B cell (primary cell): ENCODE measurements at regions not wholly inside any gene's neighbourhood (a gene's known extent, or its start where the extent isn't known, plus 50 kb on each side); places are given as distances from the start of the nearest gene placed in this dataset.

ENCODE experiments used
- ATAC-seq: fragments of 200-7000 bp; cut with Tn5 transposase; one replicate; pipeline ENCODE4 v1.10.0; 2021; ENCODE audit warnings: low read depth, mild to moderate bottlenecking, moderate number of reproducible peaks, moderate library complexity
- CTCF ChIA-PET: fragments of 350-600 bp; sonication (Branson Sonifier 250); formaldehyde crosslinking; loops from one replicate; lab custom pipeline; 2021; ENCODE audit warnings: antibody characterized with exemption, inconsistent platforms; lab: Charles Lee
- POLR2A ChIA-PET: fragments of 350-600 bp; sonication (Branson Sonifier 250); formaldehyde crosslinking; loops from one replicate; lab custom pipeline; 2021; ENCODE audit warnings: antibody characterized with exemption; lab: Charles Lee
- DNase-seq: peaks from one replicate; pipeline ENCODE4 v3.0.0; 2013
- H2AFZ ChIP-seq: 2 replicates; pipeline ENCODE4 v1.6.1; 2012; ENCODE audit warnings: mild to moderate bottlenecking, low read depth, low read length; ENCODE audit not compliant: insufficient read depth, poor library complexity, severe bottlenecking
- H3K27ac ChIP-seq, 2 donors: 1 replicate in 1 of 2; 2 replicates in 1 of 2; pipeline ENCODE4 v1.5.1; 2012 to 2013; ENCODE audit warnings: low read length in 2 of 2, mild to moderate bottlenecking in 2 of 2, moderate library complexity in 1 of 2
- H3K27me3 ChIP-seq, 4 experiments: fragments of 200-600 bp in 1 of 4; sonication (generic) in 1 of 4; replicated peaks in 1 of 4; 1 replicate in 2 of 4; 2 replicates in 2 of 4; pipeline versions ENCODE4 v1.6.1 to v1.7.0; 2013 to 2016; ENCODE audit warnings: low read length in 3 of 4, mild to moderate bottlenecking in 2 of 4, mixed read lengths in 1 of 4, moderate library complexity in 1 of 4; ENCODE audit not compliant: insufficient read depth in 4 of 4, control insufficient read depth in 3 of 4; ENCODE audit errors: control extremely low read depth in 1 of 4
- H3K36me3 ChIP-seq, 2 experiments: replicated peaks in 1 of 2; 1 replicate in 1 of 2; 2 replicates in 1 of 2; pipeline versions ENCODE4 v1.6.1 to v1.7.1; 2013; ENCODE audit warnings: low read length in 1 of 2; ENCODE audit not compliant: insufficient read depth in 2 of 2, control insufficient read depth in 1 of 2; ENCODE audit errors: control extremely low read depth in 1 of 2, extremely low read depth in 1 of 2
- H3K4me1 ChIP-seq, 2 donors: fragments of 200-600 bp in 1 of 2; sonication (generic) in 1 of 2; 1 replicate in 1 of 2; 2 replicates in 1 of 2; pipeline versions ENCODE4 v1.5.1 to v1.6.1; 2013 to 2017; ENCODE audit warnings: low read length in 2 of 2; ENCODE audit not compliant: control insufficient read depth in 2 of 2, insufficient read depth in 2 of 2
- H3K4me2 ChIP-seq: replicated peaks from 2 replicates; pipeline ENCODE3; 2012; ENCODE audit warnings: mild to moderate bottlenecking, low read depth, low read length; ENCODE audit not compliant: poor library complexity, severe bottlenecking
- H3K4me3 ChIP-seq, 5 experiments: fragments of 200-600 bp in 1 of 5; sonication (generic) in 1 of 5; 1 replicate in 3 of 5; 2 replicates in 2 of 5; pipeline versions ENCODE4 v1.5.1 to v1.7.0; 2011 to 2016; ENCODE audit warnings: low read length in 4 of 5, mild to moderate bottlenecking in 4 of 5, low read depth in 2 of 5, control low read depth in 1 of 5, moderate library complexity in 1 of 5; ENCODE audit not compliant: insufficient read depth in 1 of 5; ENCODE audit errors: control extremely low read depth in 1 of 5, extremely low read depth in 1 of 5
- H3K79me2 ChIP-seq: fragments of 200-600 bp; sonication (generic); one replicate; pipeline ENCODE4 v1.6.0; 2016; ENCODE audit warnings: low read length; ENCODE audit not compliant: control insufficient read depth, insufficient read depth
- H3K9ac ChIP-seq: fragments of 200-600 bp; sonication (generic); 2 replicates; pipeline ENCODE4 v1.6.1; 2017; ENCODE audit warnings: mild to moderate bottlenecking, low read length, moderate library complexity
- H3K9me3 ChIP-seq, 3 donors: one replicate each; pipeline versions ENCODE4 v1.6.1 to v1.7.1; 2013; ENCODE audit warnings: low read length in 2 of 3; ENCODE audit not compliant: control insufficient read depth in 2 of 3, insufficient read depth in 1 of 3; ENCODE audit errors: control extremely low read depth in 1 of 3
- H4K20me1 ChIP-seq: 2 replicates; pipeline ENCODE4 v1.6.0; 2012; ENCODE audit warnings: mild to moderate bottlenecking, low read length; ENCODE audit not compliant: insufficient read depth, control insufficient read depth, poor library complexity, severe bottlenecking
- H3K27ac Mint-ChIP-seq: one replicate; pipeline ENCODE4 v1.8.0; 2021; ENCODE audit warnings: mixed read lengths
- H3K27me3 Mint-ChIP-seq: one replicate; pipeline ENCODE4 v1.8.0; 2021; ENCODE audit warnings: mixed read lengths
- H3K4me1 Mint-ChIP-seq: one replicate; pipeline ENCODE4 v1.8.0; 2021; ENCODE audit warnings: mixed read lengths
- H3K4me3 Mint-ChIP-seq: one replicate; pipeline ENCODE4 v1.8.0; 2021; ENCODE audit warnings: mixed read lengths
- H3K9me3 Mint-ChIP-seq: one replicate; pipeline ENCODE4 v1.8.0; 2022; ENCODE audit warnings: mixed read lengths; ENCODE audit not compliant: insufficient read depth
- EZH2 ChIP-seq: IDR thresholded peaks from 2 replicates; pipeline ENCODE4 v1.6.1; 2012; ENCODE audit warnings: borderline replicate concordance, low read depth, mild to moderate bottlenecking, moderate library complexity, low read length; ENCODE audit not compliant: insufficient read depth, poor library complexity, severe bottlenecking
- WGBS: methylation state at CpG from one replicate; pipeline ENCODE4 v1.1.5; 2013; ENCODE audit warnings: missing lambda C conversion rate; ENCODE audit not compliant: insufficient coverage; 5-methylcytosine and 5-hydroxymethylcytosine counted together
- intact Hi-C: fragments of 100-400 bp; cut with micrococcal nuclease; formaldehyde crosslinking; loops from one replicate; pipeline ENCODE4 v1.10.0; 2022
- TF ChIP-seq, protein P1 (sequence below): fragments of 200-600 bp; IDR thresholded peaks from one replicate; pipeline ENCODE4 v1.8.0; 2022; ENCODE audit warnings: antibody characterized with exemption, mild to moderate bottlenecking

DNA sequence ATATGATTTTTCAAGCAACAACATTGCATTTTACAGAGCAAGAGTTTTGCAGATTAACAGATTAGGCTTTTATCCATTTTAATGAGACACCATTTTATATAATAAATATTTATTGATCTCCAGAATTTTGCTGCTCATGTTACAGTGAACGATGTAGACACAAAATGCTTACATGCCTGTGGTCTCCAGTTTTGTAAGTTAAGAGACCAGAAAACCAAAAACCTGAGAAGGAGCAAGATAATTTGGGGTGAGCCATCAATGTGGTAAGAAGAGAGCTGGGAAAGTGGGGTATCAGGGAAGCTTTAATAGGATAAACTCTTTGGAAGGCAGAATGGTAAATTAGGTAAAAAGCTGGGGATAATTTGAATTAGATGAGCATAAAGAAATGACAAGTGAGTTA lies 2100.5 kb upstream of the PCDH20 start:
- no peak overlapping the region for H3K4me3 ChIP-seq
- H3K9me3 ChIP-seq, result peaks cover 0 to 7% (median 0%) of the 10 kb centered on the region in 3 donors
- H2AFZ ChIP-seq, result no peak overlapping the region
- Mint-ChIP-seq H3K9me3 (peaks cover 2% of the 10 kb centered on the region), H3K4me3 (no peak overlapping the region), H3K27ac (no peak overlapping the region), H3K27me3 (no peaks in the 10 kb centered on the region), H3K4me1 (no peaks in the 10 kb centered on the region)
- ATAC-seq (no peak), DNase-seq (no peak)
- H4K20me1 ChIP-seq, result no peaks in the 10 kb centered on the region
- H3K79me2 ChIP-seq, result no peaks in the 10 kb centered on the region
- ChIA-PET CTCF (no interaction called here), POLR2A (no interaction called here)
- no peak overlapping the region for H3K27ac ChIP-seq
- no peak overlapping the region for H3K4me2 ChIP-seq
- intact Hi-C loops, result no loop called here
- no peaks in the 10 kb centered on the region for H3K4me1 ChIP-seq
- no peaks in the 10 kb centered on the region for H3K36me3 ChIP-seq
- WGBS, result 100% methylated on average over 1 of the region's 1 CpG
- H3K9ac ChIP-seq, result no peak overlapping the region
- TF ChIP-seq, protein P1, sequence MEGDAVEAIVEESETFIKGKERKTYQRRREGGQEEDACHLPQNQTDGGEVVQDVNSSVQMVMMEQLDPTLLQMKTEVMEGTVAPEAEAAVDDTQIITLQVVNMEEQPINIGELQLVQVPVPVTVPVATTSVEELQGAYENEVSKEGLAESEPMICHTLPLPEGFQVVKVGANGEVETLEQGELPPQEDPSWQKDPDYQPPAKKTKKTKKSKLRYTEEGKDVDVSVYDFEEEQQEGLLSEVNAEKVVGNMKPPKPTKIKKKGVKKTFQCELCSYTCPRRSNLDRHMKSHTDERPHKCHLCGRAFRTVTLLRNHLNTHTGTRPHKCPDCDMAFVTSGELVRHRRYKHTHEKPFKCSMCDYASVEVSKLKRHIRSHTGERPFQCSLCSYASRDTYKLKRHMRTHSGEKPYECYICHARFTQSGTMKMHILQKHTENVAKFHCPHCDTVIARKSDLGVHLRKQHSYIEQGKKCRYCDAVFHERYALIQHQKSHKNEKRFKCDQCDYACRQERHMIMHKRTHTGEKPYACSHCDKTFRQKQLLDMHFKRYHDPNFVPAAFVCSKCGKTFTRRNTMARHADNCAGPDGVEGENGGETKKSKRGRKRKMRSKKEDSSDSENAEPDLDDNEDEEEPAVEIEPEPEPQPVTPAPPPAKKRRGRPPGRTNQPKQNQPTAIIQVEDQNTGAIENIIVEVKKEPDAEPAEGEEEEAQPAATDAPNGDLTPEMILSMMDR, result no peak
- TF ChIP-seq EZH2, result no peak
- no peaks in the 10 kb centered on the region for H3K27me3 ChIP-seq

DNA sequence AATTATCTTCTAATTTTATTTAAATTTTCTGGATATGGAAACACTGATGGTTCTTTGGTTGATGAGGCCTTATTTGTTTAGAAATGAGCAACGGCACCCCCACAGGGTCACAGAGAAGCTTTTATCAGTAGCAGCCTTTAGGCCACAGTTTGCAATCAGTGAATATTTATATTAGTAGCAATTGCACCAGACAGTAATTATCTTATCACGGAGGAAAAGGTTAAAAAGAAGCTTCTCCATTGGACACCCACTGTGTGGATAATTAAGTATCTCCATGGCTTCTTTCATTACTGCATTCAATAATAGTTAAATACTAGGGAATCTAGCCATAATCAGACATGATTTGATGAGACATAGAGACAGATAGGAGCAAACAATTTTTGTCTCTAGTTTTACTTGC lies 2099.2 kb upstream of the PCDH20 start:
- intact Hi-C loops, result no loop called here
- H3K4me3 Mint-ChIP-seq, result no peak overlapping the region
- H3K4me1 Mint-ChIP-seq, result no peaks in the 10 kb centered on the region
- peaks cover 2% of the 10 kb centered on the region for H3K9me3 Mint-ChIP-seq
- no peak for ATAC-seq
- H3K27me3 Mint-ChIP-seq, result no peaks in the 10 kb centered on the region
- H3K4me1 ChIP-seq, result no peaks in the 10 kb centered on the region
- POLR2A ChIA-PET, result no interaction called here
- no peak overlapping the region for H2AFZ ChIP-seq
- no peak overlapping the region for H3K4me3 ChIP-seq
- CTCF ChIA-PET, result no interaction called here
- H3K27ac Mint-ChIP-seq, result no peak overlapping the region
- DNase-seq, result no peak
- no peaks in the 10 kb centered on the region for H4K20me1 ChIP-seq
- H3K27me3 ChIP-seq, result no peaks in the 10 kb centered on the region
- H3K79me2 ChIP-seq, result no peaks in the 10 kb centered on the region
- no peak overlapping the region for H3K9ac ChIP-seq
- TF ChIP-seq, protein P1, result no peak
- TF ChIP-seq EZH2, result no peak
- no peaks in the 10 kb centered on the region for H3K36me3 ChIP-seq
- H3K4me2 ChIP-seq, result no peak overlapping the region
- peaks cover 0 to 7% (median 0%) of the 10 kb centered on the region in 3 donors for H3K9me3 ChIP-seq
- no CpG with 5 or more reads among the region's 2 CpGs for WGBS
- H3K27ac ChIP-seq, result no peak overlapping the region
